Stomach (tissue), 8 donors: ENCODE measurements at regions not wholly inside any gene's neighbourhood (a gene's known extent, or its start where the extent isn't known, plus 50 kb on each side); places are given as distances from the start of the nearest gene placed in this dataset.

ENCODE experiments used
- DNase-seq, 2 donors: peaks; one replicate each; pipeline versions ENCODE4 v3.0.0 to v3.0.0-alpha.2; 2013 to 2019
- H3K27ac ChIP-seq, 5 donors: fragments of 200-600 bp in 4 of 5; sonication (generic) in 4 of 5; one replicate each; pipeline ENCODE4 v1.5.1; 2013 to 2019; ENCODE audit warnings: mild to moderate bottlenecking in 1 of 5, moderate library complexity in 1 of 5
- H3K27me3 ChIP-seq, 3 donors: fragments of 200-600 bp; sonication (generic); one replicate each; pipeline ENCODE4 v1.5.1; 2017 to 2019; ENCODE audit warnings: mixed run types in 1 of 3
- H3K36me3 ChIP-seq, 4 donors: fragments of 200-600 bp; sonication (generic); 1 replicate in 3 of 4; 2 replicates in 1 of 4; pipeline ENCODE4 v1.5.1; 2016 to 2019
- H3K4me1 ChIP-seq, 4 donors: fragments of 200-600 bp; sonication (generic); one replicate each; pipeline ENCODE4 v1.5.1; 2016 to 2019
- H3K4me3 ChIP-seq, 4 donors: fragments of 200-600 bp; sonication (generic) in 3 of 4; one replicate each; pipeline ENCODE4 v1.5.1; 2016 to 2019; ENCODE audit warnings: mild to moderate bottlenecking in 1 of 4
- H3K9me3 ChIP-seq, 4 donors: fragments of 200-600 bp; sonication (generic); one replicate each; pipeline ENCODE4 v1.5.1; 2016 to 2019
- EP300 ChIP-seq: sonication (generic); formaldehyde crosslinking; IDR thresholded peaks from one replicate; pipeline ENCODE4 v1.6.1; 2017; ENCODE audit warnings: antibody characterized with exemption
- POLR2A ChIP-seq, 4 donors: fragments of 450-650 bp; IDR thresholded peaks; one replicate each; pipeline ENCODE4 v1.6.1; 2016; ENCODE audit warnings: antibody characterized with exemption in 4 of 4, control low read depth in 2 of 4, mild to moderate bottlenecking in 1 of 4, moderate library complexity in 1 of 4
- POLR2AphosphoS5 ChIP-seq, 3 donors: sonication (generic); formaldehyde crosslinking; IDR thresholded peaks; one replicate each; pipeline ENCODE4 v1.6.1; 2016; ENCODE audit warnings: antibody characterized with exemption in 3 of 3
- WGBS, 5 donors: extraction: QIAGEN DNeasy Blood & Tissue Kit in 3 of 5; methylation state at CpG; one replicate each; pipeline versions ENCODE4 v1.1.5 to v1.1.7; 2013 to 2018; 5-methylcytosine and 5-hydroxymethylcytosine counted together
- intact Hi-C: fragments of 100-400 bp; cut with DNase I; formaldehyde crosslinking; loops from one replicate; pipeline ENCODE4 v1.15.1; 2023; ENCODE audit warnings: low total_unique reads
- TF ChIP-seq, protein P1 (sequence below), 7 experiments: fragments of 450-650 bp in 4 of 7; fragments of 200-600 bp in 3 of 7; sonication (generic) in 3 of 7; IDR thresholded peaks; one replicate each; pipeline ENCODE4 v1.5.1; 2016 to 2019; ENCODE audit warnings: antibody characterized with exemption in 7 of 7, control low read depth in 2 of 7, mild to moderate bottlenecking in 1 of 7
- donor health status: healthy with polysubstance abuse.
- donor health status: Bipolar disorder and iron deficiency.
- donor health status: healthy.

DNA sequence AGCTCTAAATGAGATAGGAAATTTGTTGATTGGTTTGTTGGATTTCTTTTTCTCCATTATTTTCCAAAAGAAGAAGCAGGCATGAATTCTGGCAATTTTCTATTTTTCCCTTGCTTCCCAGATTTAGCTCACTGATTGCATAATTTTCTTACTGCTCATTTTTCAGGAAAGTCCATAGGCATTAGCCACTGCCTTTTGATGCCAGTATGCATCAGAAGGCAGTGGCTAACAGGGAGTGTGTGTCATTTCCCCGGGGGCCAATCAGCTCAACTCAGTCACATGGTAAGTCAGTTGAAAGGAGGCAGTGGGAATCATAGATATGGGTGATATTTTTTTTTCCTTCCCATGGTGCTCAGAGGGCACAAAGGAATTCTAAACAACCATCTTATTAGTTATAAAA lies 156.7 kb downstream of the TRIML1 start:
- no peak for TF ChIP-seq POLR2A (IDR thresholded peaks at IDR 0.05)
- TF ChIP-seq, protein P1, sequence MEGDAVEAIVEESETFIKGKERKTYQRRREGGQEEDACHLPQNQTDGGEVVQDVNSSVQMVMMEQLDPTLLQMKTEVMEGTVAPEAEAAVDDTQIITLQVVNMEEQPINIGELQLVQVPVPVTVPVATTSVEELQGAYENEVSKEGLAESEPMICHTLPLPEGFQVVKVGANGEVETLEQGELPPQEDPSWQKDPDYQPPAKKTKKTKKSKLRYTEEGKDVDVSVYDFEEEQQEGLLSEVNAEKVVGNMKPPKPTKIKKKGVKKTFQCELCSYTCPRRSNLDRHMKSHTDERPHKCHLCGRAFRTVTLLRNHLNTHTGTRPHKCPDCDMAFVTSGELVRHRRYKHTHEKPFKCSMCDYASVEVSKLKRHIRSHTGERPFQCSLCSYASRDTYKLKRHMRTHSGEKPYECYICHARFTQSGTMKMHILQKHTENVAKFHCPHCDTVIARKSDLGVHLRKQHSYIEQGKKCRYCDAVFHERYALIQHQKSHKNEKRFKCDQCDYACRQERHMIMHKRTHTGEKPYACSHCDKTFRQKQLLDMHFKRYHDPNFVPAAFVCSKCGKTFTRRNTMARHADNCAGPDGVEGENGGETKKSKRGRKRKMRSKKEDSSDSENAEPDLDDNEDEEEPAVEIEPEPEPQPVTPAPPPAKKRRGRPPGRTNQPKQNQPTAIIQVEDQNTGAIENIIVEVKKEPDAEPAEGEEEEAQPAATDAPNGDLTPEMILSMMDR (IDR thresholded peaks at IDR 0.05), result no peak
- TF ChIP-seq EP300, result no peak
- no peak for TF ChIP-seq POLR2AphosphoS5 (IDR thresholded peaks at IDR 0.05)
- 69 to 94% (median 78%) methylated on average over 1 of the region's 1 CpG for WGBS, 5 donors
- Histone ChIP-seq H3K27ac (no peak overlapping the region), H3K27me3 (no peaks in the 10 kb centered on the region), H3K4me3 (no peak overlapping the region), H3K4me1 (no peaks in the 10 kb centered on the region), H3K36me3 (no peaks in the 10 kb centered on the region), H3K9me3 (peaks cover 0 to 3% (median under 1%) of the 10 kb centered on the region in 4 donors)
- DNase-seq, result no peak
- intact Hi-C loops, result no loop called here

DNA sequence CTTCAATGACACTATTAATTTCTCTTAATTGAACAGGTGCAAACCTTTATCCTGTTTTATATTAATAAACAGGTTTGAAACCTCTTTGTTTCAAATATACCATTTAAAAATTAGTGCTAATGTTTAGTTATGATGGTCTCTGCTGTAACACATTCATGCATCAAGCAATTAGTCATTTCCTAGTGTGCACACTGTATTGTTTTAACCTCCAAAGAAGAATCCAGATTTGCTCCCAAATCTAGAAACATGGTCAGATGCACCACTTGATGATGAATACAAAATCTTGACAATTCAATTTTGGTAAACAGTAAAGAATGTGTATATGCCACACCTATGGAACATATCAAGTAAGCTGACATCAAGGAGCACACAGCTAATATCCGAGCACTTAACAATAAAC lies 157.1 kb downstream of the TRIML1 start:
- Histone ChIP-seq H3K27ac (no peak overlapping the region), H3K4me3 (no peak overlapping the region), H3K27me3 (no peaks in the 10 kb centered on the region), H3K36me3 (no peaks in the 10 kb centered on the region), H3K4me1 (no peaks in the 10 kb centered on the region), H3K9me3 (peaks cover 0 to 7% (median 3%) of the 10 kb centered on the region in 4 donors)
- intact Hi-C loops, result no loop called here
- 32 to 62% (median 37%) methylated on average over 1 of the region's 1 CpG for WGBS, 5 donors
- DNase-seq, result no peak
- TF ChIP-seq POLR2AphosphoS5 (IDR thresholded peaks at IDR 0.05), result no peak

GRCh38 chr4:188297873-188298272 lies 158.6 kb downstream of the TRIML1 start:
- H3K36me3 ChIP-seq, result no peaks in the 10 kb centered on the region
- H3K27me3 ChIP-seq, result no peaks in the 10 kb centered on the region
- H3K27ac ChIP-seq, result no peak overlapping the region
- TF ChIP-seq POLR2AphosphoS5 (IDR thresholded peaks at IDR 0.05) (no peak), EP300 (no peak), POLR2A (IDR thresholded peaks at IDR 0.05) (no peak)
- TF ChIP-seq, protein P1 (IDR thresholded peaks at IDR 0.05), result no peak
- no peaks in the 10 kb centered on the region for H3K4me1 ChIP-seq
- peaks cover 0 to 11% (median 5%) of the 10 kb centered on the region in 4 donors for H3K9me3 ChIP-seq
- WGBS, 5 donors, result 92 to 97% (median 95%) methylated on average over 6 of the region's 6 CpGs
- intact Hi-C loops, result no loop called here
- no peak overlapping the region for H3K4me3 ChIP-seq
- no peak for DNase-seq

DNA sequence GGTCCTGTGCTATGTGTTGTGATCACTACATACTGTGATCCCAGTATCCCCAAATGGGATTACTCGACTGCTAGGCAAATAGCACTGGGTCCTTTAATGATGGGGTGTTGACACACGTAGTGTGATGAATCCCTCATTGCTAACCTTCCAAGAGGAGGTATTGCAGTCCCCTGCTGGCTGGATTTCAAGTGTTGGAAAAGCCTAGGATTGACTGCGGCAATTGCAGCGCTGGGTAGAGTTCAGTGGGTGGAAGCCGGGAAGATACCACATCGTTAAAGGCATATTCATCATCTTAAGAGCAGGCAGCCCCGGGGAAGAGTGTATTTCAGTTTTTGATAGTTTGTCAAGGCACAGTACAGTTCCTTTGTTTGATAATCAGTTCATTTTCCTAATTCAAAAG lies 159.9 kb downstream of the TRIML1 start:
- no peaks in the 10 kb centered on the region for H3K36me3 ChIP-seq
- DNase-seq, result no peak
- H3K27me3 ChIP-seq, result no peaks in the 10 kb centered on the region
- H3K27ac ChIP-seq, result no peak overlapping the region
- H3K4me3 ChIP-seq, result no peak overlapping the region
- intact Hi-C loops, result no loop called here
- H3K9me3 ChIP-seq, result peaks cover 0 to 11% (median 5%) of the 10 kb centered on the region in 4 donors
- no peaks in the 10 kb centered on the region for H3K4me1 ChIP-seq
- TF ChIP-seq POLR2A (IDR thresholded peaks at IDR 0.05) (no peak), EP300 (no peak), POLR2AphosphoS5 (IDR thresholded peaks at IDR 0.05) (no peak)
- TF ChIP-seq, protein P1 (IDR thresholded peaks at IDR 0.05), result no peak
- 62 to 79% (median 76%) methylated on average over 7 of the region's 7 CpGs for WGBS, 5 donors

- no peaks in the 10 kb centered on the region for H3K36me3 ChIP-seq
- DNase-seq, result peak in 1 of 2 donors; percentile 31
- intact Hi-C loops, result no loop called here
- WGBS, 5 donors, result 37 to 46% (median 45%) methylated on average over 4 of the region's 4 CpGs
- TF ChIP-seq POLR2A (IDR thresholded peaks at IDR 0.05) (no peak), POLR2AphosphoS5 (IDR thresholded peaks at IDR 0.05) (no peak), EP300 (no peak)
- TF ChIP-seq, protein P1 (IDR thresholded peaks at IDR 0.05), result no peak
- H3K27ac ChIP-seq, result no peak overlapping the region
- H3K4me3 ChIP-seq, result no peak overlapping the region
- H3K27me3 ChIP-seq, result no peaks in the 10 kb centered on the region
- peaks cover 0 to 11% (median 5%) of the 10 kb centered on the region in 4 donors for H3K9me3 ChIP-seq
- no peaks in the 10 kb centered on the region for H3K4me1 ChIP-seq
Observed at GRCh38 chr4:188300385-188300784, 161.1 kb downstream of the TRIML1 start.
